ENCODE measurements at regions not wholly inside any gene's neighbourhood (a gene's known extent, or its start where the extent isn't known, plus 50 kb on each side); places are given as distances from the start of the nearest gene placed in this dataset.
"Not testable (repeated sequence)": the region's sequence is repeated elsewhere in the genome, so short reads cannot be mapped to it uniquely, and the experiment has no call there.

DNA sequence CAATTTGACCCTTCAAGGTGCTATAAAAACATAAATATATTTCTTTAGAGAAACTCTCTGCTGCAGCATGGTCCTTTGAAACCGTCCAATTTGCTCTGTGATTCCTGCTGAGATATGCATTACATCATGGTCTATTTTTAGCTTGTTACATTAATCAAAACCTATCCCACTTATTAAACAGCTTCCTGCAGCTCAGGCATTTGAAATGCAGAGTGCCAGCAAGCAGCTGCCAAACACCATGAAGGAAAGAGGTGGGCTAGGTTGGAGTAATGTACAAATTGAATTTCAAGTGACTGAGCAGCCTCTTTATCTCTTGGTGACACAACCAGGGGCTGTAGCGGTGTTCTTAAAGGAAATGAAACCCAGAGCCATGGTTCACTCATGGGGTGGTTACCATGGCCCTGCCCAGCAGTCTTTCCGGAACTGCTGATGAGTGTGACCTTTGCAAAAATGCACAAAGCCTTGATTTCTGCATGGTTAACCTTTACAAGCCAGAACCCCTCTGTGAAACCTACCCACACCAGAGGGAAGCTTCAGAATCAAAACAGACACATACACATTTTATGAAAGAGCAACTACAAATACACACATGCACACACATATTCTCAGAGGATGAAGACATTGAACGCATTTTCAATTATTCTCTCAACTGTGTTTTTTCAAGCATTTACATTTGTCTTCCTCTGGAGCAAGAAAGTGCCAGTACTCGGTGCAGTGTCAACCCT, 155.8 kb upstream of the ZNF608 start:
- peak; percentile 69 for DNase-seq

DNA sequence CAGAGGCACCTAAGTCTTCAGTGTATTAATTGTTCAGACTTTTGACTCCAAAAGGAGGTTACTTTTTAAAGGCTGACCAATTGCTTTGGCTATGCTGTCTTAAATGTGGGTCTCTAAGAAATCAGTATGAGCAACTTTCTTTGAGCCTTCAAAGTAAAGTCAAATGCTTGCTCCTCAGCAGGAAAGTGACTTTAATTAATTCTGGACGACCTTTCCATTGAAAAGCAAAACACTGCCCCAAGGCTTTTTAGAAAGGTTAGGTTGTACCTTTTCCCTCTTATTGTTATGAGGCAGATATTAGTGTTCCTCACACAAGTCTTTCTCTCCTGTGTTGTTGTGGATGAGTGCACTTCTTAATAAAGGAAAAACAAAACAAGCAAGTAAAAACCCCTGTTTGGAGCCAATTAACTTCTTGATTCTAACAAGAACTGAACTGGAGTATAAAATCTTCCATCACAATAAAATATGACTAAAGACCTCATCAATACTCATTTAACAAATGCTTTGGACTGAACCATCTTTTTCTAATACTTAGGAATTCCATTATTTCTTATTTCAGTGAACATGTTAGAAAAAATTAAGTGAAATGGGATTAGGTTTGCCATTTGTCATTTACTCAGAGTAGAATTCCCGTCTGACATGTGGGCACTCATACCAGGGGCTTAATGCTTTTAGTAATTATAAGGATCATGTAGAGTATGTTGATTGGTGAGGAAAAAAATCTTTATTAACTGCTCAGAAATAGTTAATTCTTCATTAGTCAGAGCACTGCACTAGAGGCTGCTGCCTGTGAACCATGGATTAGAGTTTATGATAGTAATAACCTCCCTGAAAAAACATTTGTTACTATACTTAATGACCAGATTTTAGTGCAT, 159.1 kb upstream of the ZNF608 start:
- DNase-seq: no peak

DNA sequence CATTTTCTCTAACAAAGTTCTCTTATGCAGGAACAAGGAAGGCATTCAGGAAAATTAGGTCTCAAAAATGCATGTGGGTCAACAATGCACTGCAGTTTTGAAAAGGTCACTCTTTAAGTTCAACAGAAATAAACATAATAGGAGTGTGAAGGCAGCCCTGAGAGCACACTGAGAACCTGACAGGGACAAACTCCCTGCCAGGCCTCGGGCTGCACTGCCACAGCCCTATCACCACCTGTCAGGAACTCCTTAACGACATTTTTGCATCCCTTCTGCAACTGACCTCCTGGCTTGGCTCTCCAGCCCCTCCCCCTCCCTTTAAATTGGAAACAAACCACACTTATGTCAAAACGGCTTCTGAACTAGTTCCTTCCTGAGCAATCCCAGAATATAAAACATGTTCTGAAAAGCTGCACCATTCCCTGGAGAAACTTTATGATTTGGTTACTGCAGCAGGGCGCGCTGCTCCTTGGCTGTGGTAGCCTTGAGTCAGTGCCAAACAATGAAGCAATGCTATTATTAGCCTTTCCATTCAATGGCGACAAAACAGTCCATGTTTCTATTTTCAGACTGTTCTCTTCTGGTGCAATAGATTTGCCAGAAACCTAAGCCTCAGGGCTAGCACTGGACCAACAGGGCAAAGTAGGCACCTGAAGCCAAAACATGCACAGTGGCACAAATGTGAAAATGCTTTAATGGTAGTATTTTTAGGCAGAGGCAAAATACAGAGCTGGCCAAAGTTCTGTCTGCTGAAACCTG, 160.1 kb upstream of the ZNF608 start:
- no peak for DNase-seq

DNA sequence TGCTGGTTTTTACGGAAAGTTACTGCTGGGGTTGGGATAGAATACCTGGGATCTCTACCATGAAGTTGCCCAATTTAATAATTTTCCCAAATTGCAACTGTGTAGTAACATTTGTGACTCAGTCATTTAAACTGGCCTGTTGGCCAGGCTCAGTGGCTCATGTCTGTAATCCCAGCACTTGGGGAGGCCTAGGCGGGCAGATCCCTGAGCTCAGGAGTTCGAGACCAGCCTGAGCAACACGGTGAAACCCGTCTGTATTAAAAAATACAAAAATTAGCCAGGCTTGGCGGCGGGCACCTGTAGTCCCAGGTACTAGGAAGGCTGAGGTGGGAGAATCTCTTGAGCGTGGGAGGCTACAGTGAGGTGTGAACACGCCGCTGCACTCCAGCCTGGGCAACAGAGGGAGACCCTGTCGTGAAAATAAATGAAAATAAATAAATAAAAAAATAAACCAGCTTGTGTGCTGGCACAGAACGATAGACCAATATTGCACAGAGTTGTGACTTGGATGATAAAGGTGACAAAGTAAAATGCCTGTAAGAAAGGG, 160.7 kb upstream of the ZNF608 start:
- no peak for DNase-seq

DNA sequence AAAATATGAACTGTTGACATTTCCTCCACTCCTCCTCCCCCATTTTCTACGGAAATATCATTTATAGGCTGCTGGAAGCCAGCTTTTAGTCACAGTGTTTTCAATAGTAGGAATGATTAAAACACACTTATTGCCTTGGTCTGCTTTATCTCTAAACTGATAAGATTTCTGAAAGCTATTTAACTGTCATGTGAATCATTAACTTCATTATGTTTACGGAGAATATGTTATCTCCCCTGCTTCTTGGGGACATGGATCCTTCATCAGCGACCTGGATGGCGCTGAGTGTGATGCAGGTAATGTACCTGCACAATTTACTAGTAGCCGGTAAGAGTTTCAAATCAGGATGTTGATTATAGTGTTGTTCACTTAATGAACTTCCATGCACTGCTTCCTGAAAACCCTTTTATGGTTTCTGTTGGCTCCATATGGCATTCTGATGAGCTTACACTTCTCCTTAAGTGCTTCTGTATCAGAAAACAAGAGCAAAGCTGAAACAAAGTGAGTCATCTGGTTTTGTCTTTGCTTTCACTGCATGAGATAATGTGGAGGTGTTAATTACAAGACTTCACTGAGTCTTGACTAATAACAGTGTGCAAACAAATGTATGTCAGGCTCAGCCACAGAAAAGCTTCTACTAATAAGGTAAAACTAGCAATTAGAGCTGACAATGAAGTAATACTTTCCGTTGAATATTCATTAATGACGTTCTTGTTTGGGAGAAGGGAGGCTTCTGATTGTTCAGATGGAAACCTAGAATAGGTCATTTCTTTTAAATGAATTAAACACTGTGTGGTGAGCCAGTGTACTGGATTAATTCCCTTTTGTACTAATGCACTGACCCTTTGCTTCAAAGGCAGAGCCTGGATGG, 162.4 kb upstream of the ZNF608 start:
- no peak for DNase-seq

- no peak for DNase-seq
These were observed 163.3 kb upstream of the ZNF608 start for GRCh38 chr5:124909734-124910133.

DNA sequence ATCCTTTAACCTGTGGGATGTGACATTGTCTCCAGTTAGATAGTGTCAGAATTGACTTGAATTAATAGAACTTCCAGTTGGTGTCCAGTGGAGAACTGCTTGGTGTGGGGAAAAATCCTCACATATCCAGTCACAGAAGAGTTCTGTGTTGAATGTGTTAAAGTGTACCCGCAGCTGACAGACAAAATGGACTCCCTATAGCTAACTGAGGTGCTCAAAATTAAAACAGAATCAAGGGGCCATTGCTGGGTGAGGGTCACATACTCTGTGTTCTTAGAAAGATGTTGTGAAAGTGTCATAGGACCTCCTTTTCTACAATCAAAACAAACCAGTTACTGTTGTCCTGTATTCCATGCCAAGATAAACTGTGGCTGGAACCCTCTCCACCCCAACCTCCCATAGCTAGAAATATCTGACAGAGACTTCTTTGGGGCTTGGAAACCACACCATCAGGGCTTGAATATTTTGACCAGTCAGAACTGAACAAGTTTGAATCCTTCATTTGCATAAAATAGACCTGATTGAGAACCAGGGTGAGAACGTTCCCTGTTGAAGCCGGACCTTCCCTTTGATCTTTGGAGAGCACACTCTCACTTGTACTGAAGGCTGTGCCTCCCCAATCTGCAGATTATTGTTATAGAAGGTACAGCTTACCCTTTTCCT, 164.0 kb upstream of the ZNF608 start:
- no peak for DNase-seq

DNA sequence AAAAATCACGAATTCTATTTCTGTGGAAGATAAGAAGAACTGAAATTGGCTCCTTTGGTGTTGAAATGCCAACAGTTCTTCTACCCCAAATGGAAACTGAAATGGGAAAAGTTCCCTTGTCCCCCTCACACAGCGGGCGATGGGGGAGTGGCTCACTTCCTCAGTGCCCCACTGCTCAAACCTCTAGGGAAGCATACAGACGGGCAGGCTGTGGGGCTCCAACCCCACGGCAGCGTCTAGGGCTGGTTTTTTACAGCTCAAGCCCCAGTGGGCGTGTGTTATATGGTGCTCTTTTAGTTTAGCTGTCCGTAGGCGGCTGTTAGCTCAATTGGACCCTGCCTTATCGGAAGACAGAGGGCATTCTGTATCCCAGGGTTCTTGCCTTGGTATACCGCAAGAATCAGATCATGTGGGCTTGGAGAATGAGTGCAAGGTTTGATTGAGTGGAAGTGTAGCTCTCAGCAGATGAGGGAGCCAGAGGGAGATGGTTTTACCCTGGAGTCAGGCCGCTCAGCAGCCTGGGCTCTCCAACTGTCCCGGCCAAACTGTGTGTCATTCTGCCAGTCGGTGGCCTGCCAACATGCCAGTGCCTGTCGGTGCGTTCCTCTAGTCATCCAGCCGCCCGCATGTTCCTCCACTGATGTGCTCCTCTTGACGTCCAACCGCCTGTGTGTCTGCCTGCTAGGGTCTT, 166.3 kb upstream of the ZNF608 start:
- DNase-seq: no peak

DNA sequence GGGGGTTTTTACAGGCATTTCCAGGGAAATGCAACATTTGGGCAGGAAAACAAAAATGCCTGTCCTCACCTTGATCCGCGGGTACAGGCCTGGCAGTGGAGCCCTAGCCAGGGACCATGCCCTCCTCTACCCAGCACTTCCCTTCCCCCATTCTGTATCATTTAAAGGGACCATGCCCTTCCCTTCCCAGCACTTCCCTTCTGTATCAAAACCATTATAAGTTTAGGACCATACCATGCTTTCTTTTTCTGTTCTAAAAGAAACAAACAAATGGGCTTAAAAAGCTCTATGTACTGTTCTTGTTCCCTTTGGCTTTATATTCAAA, 166.9 kb upstream of the ZNF608 start:
- no peak for DNase-seq

DNA sequence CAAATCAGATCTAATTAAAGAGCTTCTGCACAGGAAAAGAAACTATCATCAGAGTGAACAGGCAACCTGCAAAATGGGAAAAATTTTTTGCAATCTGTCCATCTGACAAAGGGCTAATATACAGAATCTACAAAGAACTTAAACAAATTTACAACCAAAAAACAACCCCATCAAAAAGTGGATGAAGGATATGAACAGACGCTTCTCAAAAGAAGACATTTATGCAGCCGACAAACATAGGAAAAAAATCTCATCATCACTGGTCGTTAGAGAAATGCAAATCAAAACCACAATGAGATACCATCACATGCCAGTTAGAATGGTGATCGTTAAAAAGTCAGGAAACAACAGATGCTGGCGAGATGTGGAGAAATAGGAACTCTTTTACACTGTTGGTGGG, 169.9 kb upstream of the ZNF608 start:
- not testable (repeated sequence) for DNase-seq

- no peak for DNase-seq
These were observed 172.2 kb upstream of the ZNF608 start for GRCh38 chr5:124918618-124919017.

DNA sequence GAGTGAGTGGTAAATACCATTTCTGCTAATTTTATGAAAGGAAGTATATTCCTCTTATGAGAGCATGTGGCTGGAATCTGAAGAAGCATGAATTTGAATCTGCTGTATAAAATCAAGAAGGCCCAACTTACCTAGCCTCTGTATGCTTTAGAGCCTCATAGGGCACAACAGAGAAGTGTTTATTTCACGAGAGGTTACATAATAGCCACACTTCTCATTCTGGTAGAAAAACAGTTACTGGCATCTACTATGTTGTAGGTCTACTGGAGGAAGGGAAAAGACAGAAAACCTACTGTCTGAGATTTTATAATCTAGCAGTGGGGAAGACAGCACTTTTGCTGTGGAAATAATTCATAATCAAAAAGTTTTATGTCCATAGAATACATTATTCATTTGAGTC, 172.6 kb upstream of the ZNF608 start:
- DNase-seq: no peak

GRCh38 chr5:124919747-124920525, 173.5 kb upstream of the ZNF608 start:
- DNase-seq: no peak

DNA sequence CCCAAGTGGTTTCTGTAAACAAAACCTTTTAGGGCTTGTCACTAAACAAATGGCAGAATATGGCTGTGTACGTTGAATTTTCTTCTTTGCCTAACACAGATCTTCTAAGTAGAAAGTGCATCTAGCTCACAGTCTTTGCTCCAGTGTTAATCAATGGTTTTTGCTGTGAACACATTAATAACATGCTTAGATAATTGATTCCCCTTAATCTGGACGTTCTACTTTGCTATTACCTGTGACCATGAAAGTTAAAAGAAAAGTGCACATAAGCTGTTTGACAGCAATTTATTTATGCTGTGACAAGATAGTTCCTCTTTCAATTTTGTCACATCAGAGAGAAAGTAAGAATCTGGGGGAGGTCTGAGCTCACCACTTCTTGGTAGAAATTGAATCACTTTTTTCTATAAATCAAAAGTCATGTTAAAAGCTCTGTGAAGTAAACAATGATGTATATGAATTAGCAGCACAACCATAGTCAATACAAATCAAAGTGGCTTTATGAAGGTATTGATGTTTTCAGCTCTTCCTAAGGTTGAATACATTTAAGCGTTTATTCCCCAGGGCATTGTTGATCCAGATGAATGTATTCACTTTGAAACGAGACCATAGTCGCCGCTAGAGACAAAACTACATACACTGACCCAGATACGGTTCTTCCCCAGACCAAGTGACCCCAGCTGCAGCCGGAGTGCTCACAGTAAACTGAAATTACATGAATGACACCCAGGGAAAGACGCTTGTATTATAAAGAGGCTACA, 174.6 kb upstream of the ZNF608 start:
- DNase-seq: no peak

GRCh38 chr5:124921694-124922093, 175.3 kb upstream of the ZNF608 start:
- no peak for DNase-seq

DNA sequence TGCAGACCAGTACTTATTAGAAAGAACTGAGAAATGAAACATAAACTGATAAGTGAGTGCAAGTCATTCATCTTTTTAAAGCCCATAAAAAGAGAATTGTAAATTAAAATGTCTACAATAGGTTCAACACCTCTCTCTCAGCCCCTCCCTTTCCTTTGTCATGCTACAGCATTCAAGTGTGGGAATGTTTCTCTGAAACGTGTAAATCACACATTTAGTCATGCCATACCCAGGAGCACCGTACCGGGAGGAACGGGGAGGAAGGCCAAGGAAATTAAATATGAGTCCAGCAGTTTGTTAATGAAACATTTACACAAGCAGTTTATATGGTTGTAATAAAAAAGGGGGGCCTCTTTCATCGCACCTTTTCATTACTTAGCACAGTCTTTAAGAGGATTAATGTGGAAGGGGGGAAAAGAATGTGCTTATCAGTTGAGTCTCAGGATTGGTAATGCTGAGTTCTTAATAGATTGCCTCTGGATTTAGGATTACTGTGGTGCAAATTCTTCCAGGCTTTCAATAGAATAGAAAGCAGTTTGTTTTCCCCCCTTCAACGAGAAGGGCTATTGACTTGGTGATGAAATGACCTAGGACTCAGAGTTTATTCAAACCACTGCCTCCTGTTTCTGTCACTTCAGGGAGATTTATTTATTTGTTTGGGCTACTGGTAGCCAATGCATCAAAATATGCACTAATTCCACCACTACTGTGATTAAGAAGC, 176.0 kb upstream of the ZNF608 start:
- no peak for DNase-seq

GRCh38 chr5:124923131-124923530, 176.7 kb upstream of the ZNF608 start:
- peak; percentile 4 for DNase-seq

GRCh38 chr5:124924729-124925128, 178.3 kb upstream of the ZNF608 start:
- DNase-seq: no peak

- no peak for DNase-seq
These were observed 181.3 kb upstream of the ZNF608 start for GRCh38 chr5:124927735-124928134.

Data from DMS79 (cell line).